Adrenal gland (tissue), 5 donors: ENCODE measurements at regions not wholly inside any gene's neighbourhood (a gene's known extent, or its start where the extent isn't known, plus 50 kb on each side); places are given as distances from the start of the nearest gene placed in this dataset.

ENCODE experiments used
- CTCF ChIP-seq, 6 experiments: fragments of 450-650 bp in 4 of 6; fragments of 200-600 bp in 2 of 6; sonication (generic) in 1 of 6; IDR thresholded peaks; 1 replicate in 5 of 6; 2 replicates in 1 of 6; pipeline versions ENCODE4 v1.5.1 to v1.8.0; 2016 to 2021; ENCODE audit warnings: antibody characterized with exemption in 6 of 6, mild to moderate bottlenecking in 2 of 6, moderate library complexity in 1 of 6
- POLR2A ChIP-seq, 2 donors: fragments of 450-650 bp; IDR thresholded peaks; one replicate each; pipeline ENCODE4 v1.6.1; 2017; ENCODE audit warnings: antibody characterized with exemption in 2 of 2, mild to moderate bottlenecking in 2 of 2, moderate library complexity in 1 of 2
- donor health status: DM: no; HTN: no; CAD: no.

GRCh38 chr7:33687625-33688024, 217.7 kb upstream of the BMPER start:
- TF ChIP-seq CTCF (IDR thresholded peaks at IDR 0.05) (no peak), POLR2A (IDR thresholded peaks at IDR 0.05) (no peak)
